ENCODE measurements at regions not wholly inside any gene's neighbourhood (a gene's known extent, or its start where the extent isn't known, plus 50 kb on each side); places are given as distances from the start of the nearest gene placed in this dataset.

- no peaks in the 10 kb centered on the region for H3K4me1 ChIP-seq (ENCODE audit: control insufficient read depth in 1 of 2, insufficient read depth in 1 of 2, low read depth in 1 of 2, low read length in 1 of 2)
- H3K4me3 ChIP-seq (ENCODE audit: low read depth in 1 of 2, low read length in 1 of 2) = no peak overlapping the region
- no peaks in the 10 kb centered on the region for H3K9me3 ChIP-seq
- no peaks in the 10 kb centered on the region for H3K36me3 ChIP-seq
- no peak overlapping the region for H3K27ac ChIP-seq
- H3K27me3 ChIP-seq = peaks cover 8% of the 10 kb centered on the region
- TF ChIP-seq CTCF (IDR thresholded peaks at IDR 0.05) = no peak
These were observed 238.2 kb upstream of the ASIC2 start for GRCh38 chr17:33531311-33531710.

DNA sequence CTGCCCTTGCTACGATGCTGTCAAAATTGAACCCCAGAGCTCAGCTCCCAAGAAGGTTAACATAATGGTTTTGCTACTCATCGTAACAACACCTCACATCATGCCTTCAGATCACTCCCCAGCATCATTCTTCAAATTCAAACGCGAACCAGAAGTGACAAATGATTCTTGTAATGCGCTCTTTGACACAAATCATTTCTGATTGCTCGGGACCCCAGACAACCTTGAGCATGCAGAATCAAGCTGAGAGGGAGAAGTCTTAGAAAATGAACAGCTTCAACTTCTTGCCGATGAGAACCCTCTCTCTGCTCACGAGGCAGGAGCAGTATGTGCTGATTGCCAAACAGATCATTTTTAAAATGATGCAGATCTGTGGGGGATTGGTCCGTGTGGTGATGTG is 241.0 kb upstream of the ASIC2 start:
- peaks cover 10% of the 10 kb centered on the region for H3K27me3 ChIP-seq
- H3K9me3 ChIP-seq = no peaks in the 10 kb centered on the region
- no peak overlapping the region for H3K27ac ChIP-seq
- no peaks in the 10 kb centered on the region for H3K4me1 ChIP-seq (ENCODE audit: control insufficient read depth in 1 of 2, insufficient read depth in 1 of 2, low read depth in 1 of 2, low read length in 1 of 2)
- H3K4me3 ChIP-seq (ENCODE audit: low read depth in 1 of 2, low read length in 1 of 2) = no peak overlapping the region
- H3K36me3 ChIP-seq = no peaks in the 10 kb centered on the region
- no peak for TF ChIP-seq CTCF (IDR thresholded peaks at IDR 0.05)

- no peak overlapping the region for H3K4me3 ChIP-seq (ENCODE audit: low read depth in 1 of 2, low read length in 1 of 2)
- no peaks in the 10 kb centered on the region for H3K4me1 ChIP-seq (ENCODE audit: control insufficient read depth in 1 of 2, insufficient read depth in 1 of 2, low read depth in 1 of 2, low read length in 1 of 2)
- no peaks in the 10 kb centered on the region for H3K9me3 ChIP-seq
- H3K27ac ChIP-seq = no peak overlapping the region
- H3K36me3 ChIP-seq = no peaks in the 10 kb centered on the region
- H3K27me3 ChIP-seq = peaks cover 45% of the 10 kb centered on the region
- no peak for TF ChIP-seq CTCF (IDR thresholded peaks at IDR 0.05)
These were observed 252.0 kb upstream of the ASIC2 start for GRCh38 chr17:33545124-33545523.

GRCh38 chr17:33550261-33550660 is 257.2 kb upstream of the ASIC2 start:
- H3K27ac ChIP-seq = no peak overlapping the region
- H3K9me3 ChIP-seq = no peaks in the 10 kb centered on the region
- H3K27me3 ChIP-seq = peaks cover 38% of the 10 kb centered on the region
- H3K36me3 ChIP-seq = no peaks in the 10 kb centered on the region
- H3K4me1 ChIP-seq (ENCODE audit: control insufficient read depth in 1 of 2, insufficient read depth in 1 of 2, low read depth in 1 of 2, low read length in 1 of 2) = no peaks in the 10 kb centered on the region
- H3K4me3 ChIP-seq (ENCODE audit: low read depth in 1 of 2, low read length in 1 of 2) = no peak overlapping the region
- no peak for TF ChIP-seq CTCF (IDR thresholded peaks at IDR 0.05)

- Histone ChIP-seq H3K36me3 (no peaks in the 10 kb centered on the region), H3K4me3 (ENCODE audit: low read depth in 1 of 2, low read length in 1 of 2) (no peak overlapping the region), H3K27ac (no peak overlapping the region), H3K27me3 (peaks cover 33% of the 10 kb centered on the region), H3K9me3 (no peaks in the 10 kb centered on the region), H3K4me1 (ENCODE audit: control insufficient read depth in 1 of 2, insufficient read depth in 1 of 2, low read depth in 1 of 2, low read length in 1 of 2) (no peaks in the 10 kb centered on the region)
- no peak for TF ChIP-seq CTCF (IDR thresholded peaks at IDR 0.05)
These were observed 258.0 kb upstream of the ASIC2 start for GRCh38 chr17:33551075-33551474.

GRCh38 chr17:33551911-33552310 is 258.8 kb upstream of the ASIC2 start:
- H3K36me3 ChIP-seq = no peaks in the 10 kb centered on the region

More at GRCh38 chr17:33551911-33552310, 258.8 kb upstream of the ASIC2 start:
- no peaks in the 10 kb centered on the region for H3K4me1 ChIP-seq (ENCODE audit: control insufficient read depth in 1 of 2, insufficient read depth in 1 of 2, low read depth in 1 of 2, low read length in 1 of 2)
- peaks cover 33% of the 10 kb centered on the region for H3K27me3 ChIP-seq
- no peak overlapping the region for H3K27ac ChIP-seq
- no peak for TF ChIP-seq CTCF (IDR thresholded peaks at IDR 0.05)
- H3K4me3 ChIP-seq (ENCODE audit: low read depth in 1 of 2, low read length in 1 of 2) = no peak overlapping the region
- no peaks in the 10 kb centered on the region for H3K9me3 ChIP-seq

All from neutrophil (primary cell).